CD14-positive monocyte (primary cell): ENCODE measurements at regions not wholly inside any gene's neighbourhood (a gene's known extent, or its start where the extent isn't known, plus 50 kb on each side); places are given as distances from the start of the nearest gene placed in this dataset.

ENCODE experiments used
- DNase-seq, 3 donors: peaks; one replicate each; pipeline ENCODE4 v3.0.0-alpha.2; 2011 to 2022
- H2AFZ ChIP-seq: 2 replicates; pipeline ENCODE4 v1.6.0; 2012; ENCODE audit warnings: mild to moderate bottlenecking, low read depth, low read length, inconsistent platforms; ENCODE audit not compliant: insufficient read depth, poor library complexity, severe bottlenecking
- H3K27ac ChIP-seq, 2 donors: 1 replicate in 1 of 2; 2 replicates in 1 of 2; pipeline ENCODE4 v1.5.1; 2012 to 2013; ENCODE audit warnings: low read length in 2 of 2, control low read depth in 1 of 2, inconsistent platforms in 1 of 2, low read depth in 1 of 2, mild to moderate bottlenecking in 1 of 2
- H3K27me3 ChIP-seq, 2 donors: one replicate each; pipeline versions ENCODE4 v1.6.0 to v1.6.1; 2011 to 2013; ENCODE audit warnings: low read length in 2 of 2; ENCODE audit not compliant: control insufficient read depth in 2 of 2, insufficient read depth in 2 of 2
- H3K36me3 ChIP-seq, 2 donors: replicated peaks in 1 of 2; 1 replicate in 1 of 2; 2 replicates in 1 of 2; pipeline versions ENCODE4 v1.5.1 to v1.6.1; 2012 to 2013; ENCODE audit warnings: low read length in 2 of 2, control low read depth in 1 of 2, inconsistent platforms in 1 of 2, mild to moderate bottlenecking in 1 of 2; ENCODE audit not compliant: insufficient read depth in 2 of 2, control insufficient read depth in 1 of 2
- H3K4me1 ChIP-seq, 2 donors: 1 replicate in 1 of 2; 2 replicates in 1 of 2; pipeline versions ENCODE4 v1.5.1 to v1.6.1; 2012 to 2013; ENCODE audit warnings: low read length in 2 of 2, control low read depth in 1 of 2, inconsistent platforms in 1 of 2, mild to moderate bottlenecking in 1 of 2, moderate library complexity in 1 of 2; ENCODE audit not compliant: insufficient read depth in 2 of 2, control insufficient read depth in 1 of 2
- H3K4me2 ChIP-seq: replicated peaks from 2 replicates; pipeline ENCODE3; 2012; ENCODE audit warnings: low read length, moderate library complexity, mild to moderate bottlenecking; ENCODE audit not compliant: poor library complexity, severe bottlenecking; ENCODE audit errors: extremely low read depth
- H3K4me3 ChIP-seq, 3 experiments: fragments of 200-600 bp in 1 of 3; sonication (generic) in 1 of 3; replicated peaks in 1 of 3; 1 replicate in 2 of 3; 2 replicates in 1 of 3; pipeline ENCODE4 v1.5.1; 2011 to 2013; ENCODE audit warnings: low read length in 3 of 3, mild to moderate bottlenecking in 3 of 3, control low read depth in 2 of 3, low read depth in 2 of 3, inconsistent platforms in 1 of 3, moderate library complexity in 1 of 3
- H3K79me2 ChIP-seq: 2 replicates; pipeline ENCODE4 v1.6.0; 2012; ENCODE audit warnings: mild to moderate bottlenecking, control low read depth, inconsistent platforms, low read length, moderate library complexity; ENCODE audit not compliant: insufficient read depth
- H3K9ac ChIP-seq: 2 replicates; pipeline ENCODE4 v1.6.0; 2017; ENCODE audit warnings: low read length, mild to moderate bottlenecking; ENCODE audit not compliant: insufficient read depth, poor library complexity, severe bottlenecking
- H3K9me3 ChIP-seq, 2 donors: replicated peaks in 1 of 2; 1 replicate in 1 of 2; 2 replicates in 1 of 2; pipeline versions ENCODE4 v1.5.1 to v1.6.1; 2012 to 2013; ENCODE audit warnings: low read length in 2 of 2, control low read depth in 1 of 2; ENCODE audit not compliant: control insufficient read depth in 1 of 2, insufficient read depth in 1 of 2
- H4K20me1 ChIP-seq: 2 replicates; pipeline ENCODE4 v1.6.0; 2012; ENCODE audit warnings: mild to moderate bottlenecking, low read length, control low read depth, moderate library complexity; ENCODE audit not compliant: insufficient read depth
- H3K27ac Mint-ChIP-seq, 7 donors: one replicate each; pipeline ENCODE4 v1.8.0; 2020; ENCODE audit warnings: mild to moderate bottlenecking in 7 of 7, mixed read lengths in 7 of 7, moderate library complexity in 6 of 7, inconsistent platforms in 2 of 7
- H3K27me3 Mint-ChIP-seq, 3 donors: one replicate each; pipeline ENCODE4 v1.8.0; 2021 to 2022; ENCODE audit warnings: low read depth in 3 of 3, mild to moderate bottlenecking in 3 of 3, mixed read lengths in 3 of 3, moderate library complexity in 3 of 3, inconsistent platforms in 1 of 3
- H3K36me3 Mint-ChIP-seq, 2 donors: one replicate each; pipeline ENCODE4 v1.8.0; 2020; ENCODE audit warnings: mixed read lengths in 2 of 2, inconsistent platforms in 1 of 2, mild to moderate bottlenecking in 1 of 2
- H3K4me1 Mint-ChIP-seq: one replicate; pipeline ENCODE4 v1.8.0; 2020; ENCODE audit warnings: mild to moderate bottlenecking, mixed read lengths
- H3K4me3 Mint-ChIP-seq, 2 donors: one replicate each; pipeline ENCODE4 v1.8.0; 2020; ENCODE audit warnings: mild to moderate bottlenecking in 2 of 2, mixed read lengths in 2 of 2, moderate library complexity in 1 of 2
- H3K9me3 Mint-ChIP-seq, 7 donors: one replicate each; pipeline ENCODE4 v1.8.0; 2020 to 2022; ENCODE audit warnings: mixed read lengths in 7 of 7, mild to moderate bottlenecking in 6 of 7, moderate library complexity in 6 of 7, inconsistent platforms in 2 of 7
- WGBS: methylation state at CpG from one replicate; pipeline ENCODE4 v1.1.5; 2013; ENCODE audit warnings: missing lambda C conversion rate; ENCODE audit not compliant: insufficient coverage; 5-methylcytosine and 5-hydroxymethylcytosine counted together
- intact Hi-C, 2 donors: fragments of 100-400 bp; cut with micrococcal nuclease; formaldehyde crosslinking; loops; one replicate each; pipeline versions ENCODE4 v1.15.0 to v1.15.1; 2023
- TF ChIP-seq, protein P1 (sequence below): fragments of 200-600 bp; IDR thresholded peaks from one replicate; pipeline ENCODE4 v1.8.0; 2022; ENCODE audit warnings: antibody characterized with exemption, mild to moderate bottlenecking

- no peak overlapping the region for H2AFZ ChIP-seq
- 93% methylated on average over 4 of the region's 5 CpGs for WGBS
- no peaks in the 10 kb centered on the region for H3K27me3 ChIP-seq
- no peaks in the 10 kb centered on the region for H3K36me3 ChIP-seq
- H3K79me2 ChIP-seq: no peaks in the 10 kb centered on the region
- peaks cover 0 to 9% (median 2%) of the 10 kb centered on the region in 7 donors for H3K9me3 Mint-ChIP-seq
- no peak overlapping the region for H3K27ac Mint-ChIP-seq
- no peak overlapping the region for H3K4me3 ChIP-seq
- H3K36me3 Mint-ChIP-seq: no peaks in the 10 kb centered on the region
- H3K27me3 Mint-ChIP-seq: peaks cover 5 to 8% (median 5%) of the 10 kb centered on the region in 3 donors
- H3K9ac ChIP-seq: no peak overlapping the region
- H3K9me3 ChIP-seq: no peaks in the 10 kb centered on the region
- H3K4me1 Mint-ChIP-seq: no peaks in the 10 kb centered on the region
- TF ChIP-seq, protein P1, sequence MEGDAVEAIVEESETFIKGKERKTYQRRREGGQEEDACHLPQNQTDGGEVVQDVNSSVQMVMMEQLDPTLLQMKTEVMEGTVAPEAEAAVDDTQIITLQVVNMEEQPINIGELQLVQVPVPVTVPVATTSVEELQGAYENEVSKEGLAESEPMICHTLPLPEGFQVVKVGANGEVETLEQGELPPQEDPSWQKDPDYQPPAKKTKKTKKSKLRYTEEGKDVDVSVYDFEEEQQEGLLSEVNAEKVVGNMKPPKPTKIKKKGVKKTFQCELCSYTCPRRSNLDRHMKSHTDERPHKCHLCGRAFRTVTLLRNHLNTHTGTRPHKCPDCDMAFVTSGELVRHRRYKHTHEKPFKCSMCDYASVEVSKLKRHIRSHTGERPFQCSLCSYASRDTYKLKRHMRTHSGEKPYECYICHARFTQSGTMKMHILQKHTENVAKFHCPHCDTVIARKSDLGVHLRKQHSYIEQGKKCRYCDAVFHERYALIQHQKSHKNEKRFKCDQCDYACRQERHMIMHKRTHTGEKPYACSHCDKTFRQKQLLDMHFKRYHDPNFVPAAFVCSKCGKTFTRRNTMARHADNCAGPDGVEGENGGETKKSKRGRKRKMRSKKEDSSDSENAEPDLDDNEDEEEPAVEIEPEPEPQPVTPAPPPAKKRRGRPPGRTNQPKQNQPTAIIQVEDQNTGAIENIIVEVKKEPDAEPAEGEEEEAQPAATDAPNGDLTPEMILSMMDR: no peak
- H3K4me3 Mint-ChIP-seq: no peak overlapping the region
- intact Hi-C loops: no loop called here
- H4K20me1 ChIP-seq: no peaks in the 10 kb centered on the region
- DNase-seq: no peak
- no peak overlapping the region for H3K27ac ChIP-seq
- H3K4me2 ChIP-seq: no peak overlapping the region
- no peaks in the 10 kb centered on the region for H3K4me1 ChIP-seq
Observed at GRCh38 chr2:235219048-235219447, 267.2 kb downstream of the SH3BP4 start.

DNA sequence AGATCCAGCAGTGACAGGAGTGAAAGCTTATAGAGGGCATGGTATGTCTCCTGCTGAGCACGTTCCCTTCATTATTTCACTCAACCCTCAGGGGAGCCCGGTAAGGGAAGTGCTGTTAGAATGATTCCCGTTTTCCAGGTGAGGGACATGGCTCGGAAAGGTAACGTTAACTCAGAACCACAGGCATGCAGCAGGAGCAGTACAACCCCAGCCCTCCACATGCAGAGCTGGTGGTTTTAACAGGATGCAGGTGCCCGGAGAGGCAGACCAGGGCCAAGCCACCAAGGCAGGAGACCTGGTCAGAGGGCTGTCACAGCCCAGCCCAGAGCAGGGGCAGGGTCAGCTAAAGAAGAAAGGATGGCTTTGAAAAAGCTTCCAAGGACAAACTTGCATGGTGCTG lies 268.5 kb downstream of the SH3BP4 start:
- no peak overlapping the region for H2AFZ ChIP-seq
- no peak overlapping the region for H3K9ac ChIP-seq
- H3K9me3 Mint-ChIP-seq: peaks cover 0 to 9% (median 2%) of the 10 kb centered on the region in 7 donors
- no peak overlapping the region for H3K27ac ChIP-seq
- no peaks in the 10 kb centered on the region for H3K27me3 ChIP-seq
- no peak overlapping the region for H3K4me3 ChIP-seq
- TF ChIP-seq, protein P1: no peak
- no peaks in the 10 kb centered on the region for H3K36me3 ChIP-seq
- H3K4me3 Mint-ChIP-seq: no peak overlapping the region
- H4K20me1 ChIP-seq: no peaks in the 10 kb centered on the region
- 50% methylated on average over 1 of the region's 6 CpGs for WGBS
- no peak overlapping the region for H3K4me2 ChIP-seq
- no peaks in the 10 kb centered on the region for H3K36me3 Mint-ChIP-seq
- H3K4me1 ChIP-seq: no peaks in the 10 kb centered on the region
- no peaks in the 10 kb centered on the region for H3K9me3 ChIP-seq
- no peaks in the 10 kb centered on the region for H3K79me2 ChIP-seq
- DNase-seq: no peak
- peaks cover 5 to 9% (median 7%) of the 10 kb centered on the region in 3 donors for H3K27me3 Mint-ChIP-seq
- no peaks in the 10 kb centered on the region for H3K4me1 Mint-ChIP-seq
- intact Hi-C loops: no loop called here
- H3K27ac Mint-ChIP-seq: no peak overlapping the region
